OCI-LY7 (cell line): ENCODE measurements at regions not wholly inside any gene's neighbourhood (a gene's known extent, or its start where the extent isn't known, plus 50 kb on each side); places are given as distances from the start of the nearest gene placed in this dataset.

Experiments
- CTCF ChIP-seq: fragments of 200-600 bp; sonication (generic); conservative IDR thresholded peaks from 2 replicates; pipeline ENCODE4 v1.5.1; 2014; ENCODE audit warnings: mild to moderate bottlenecking, antibody characterized with exemption, low read length, moderate library complexity, mixed read lengths
- EZH2phosphoT487 ChIP-seq: fragments of 200-600 bp; sonication (generic); IDR thresholded peaks from 2 replicates; pipeline ENCODE4 v1.6.1; 2018; ENCODE audit warnings: low read depth, borderline replicate concordance, mild to moderate bottlenecking, mixed run types, antibody characterized with exemption, low read length, moderate library complexity, mixed read lengths

GRCh38 chr17:77314601-77315000, 173.8 kb downstream of the SEC14L1 start:
- no peak for TF ChIP-seq CTCF
- no peak for TF ChIP-seq EZH2phosphoT487
